Fibroblast of skin of right quadriceps (primary cell): ENCODE measurements at regions not wholly inside any gene's neighbourhood (a gene's known extent, or its start where the extent isn't known, plus 50 kb on each side); places are given as distances from the start of the nearest gene placed in this dataset.

Source experiments
- DNase-seq: peaks from one replicate; pipeline ENCODE4 v3.0.0-alpha.2; 2013

GRCh38 chr9:3049636-3050035 is 205.7 kb upstream of the PUM3 start:
- DNase-seq = peak; percentile 49

- no peak for DNase-seq
These were observed 204.0 kb upstream of the PUM3 start for GRCh38 chr9:3047912-3048311.

GRCh38 chr9:3045153-3045552 is 201.3 kb upstream of the PUM3 start:
- DNase-seq = no peak

- peak; percentile 62 for DNase-seq
These were observed 199.5 kb upstream of the PUM3 start for GRCh38 chr9:3043369-3043768.

- DNase-seq = peak; percentile 63
These were observed 196.9 kb upstream of the PUM3 start for GRCh38 chr9:3040761-3041160.

- DNase-seq = no peak
These were observed 192.4 kb upstream of the PUM3 start for GRCh38 chr9:3036333-3036700.

GRCh38 chr9:3035579-3036332 is 191.9 kb upstream of the PUM3 start:
- no peak for DNase-seq

- no peak for DNase-seq
These were observed 189.0 kb upstream of the PUM3 start for GRCh38 chr9:3032898-3033297.

- DNase-seq = peak; percentile 56
These were observed 184.6 kb upstream of the PUM3 start for GRCh38 chr9:3028535-3028934.

- DNase-seq = no peak
These were observed 183.3 kb upstream of the PUM3 start for GRCh38 chr9:3027210-3027609.

- no peak for DNase-seq
These were observed 179.6 kb upstream of the PUM3 start for GRCh38 chr9:3023449-3023848.

GRCh38 chr9:3018691-3019230 is 174.9 kb upstream of the PUM3 start:
- no peak for DNase-seq

GRCh38 chr9:3018071-3018470 is 174.2 kb upstream of the PUM3 start:
- DNase-seq = no peak

GRCh38 chr9:3014178-3014577 is 170.3 kb upstream of the PUM3 start:
- no peak for DNase-seq

- no peak for DNase-seq
These were observed 168.9 kb upstream of the PUM3 start for GRCh38 chr9:3012842-3013241.

GRCh38 chr9:3012245-3012644 is 168.3 kb upstream of the PUM3 start:
- DNase-seq = no peak

GRCh38 chr9:3008091-3008490 is 164.2 kb upstream of the PUM3 start:
- DNase-seq = no peak

GRCh38 chr9:3007326-3007725 is 163.4 kb upstream of the PUM3 start:
- DNase-seq = no peak

- DNase-seq = no peak
These were observed 163.0 kb upstream of the PUM3 start for GRCh38 chr9:3006851-3007250.

GRCh38 chr9:3004572-3004971 is 160.7 kb upstream of the PUM3 start:
- DNase-seq = no peak

- DNase-seq = no peak
These were observed 157.4 kb upstream of the PUM3 start for GRCh38 chr9:3001311-3001710.

- no peak for DNase-seq
These were observed 148.5 kb upstream of the PUM3 start for GRCh38 chr9:2992427-2992826.

- no peak for DNase-seq
These were observed 147.4 kb upstream of the PUM3 start for GRCh38 chr9:2991292-2991691.

- no peak for DNase-seq
These were observed 143.8 kb upstream of the PUM3 start for GRCh38 chr9:2987679-2988078.

- DNase-seq = no peak
These were observed 141.4 kb upstream of the PUM3 start for GRCh38 chr9:2985343-2985742.
